ENCODE measurements at regions not wholly inside any gene's neighbourhood (a gene's known extent, or its start where the extent isn't known, plus 50 kb on each side); places are given as distances from the start of the nearest gene placed in this dataset.

DNA sequence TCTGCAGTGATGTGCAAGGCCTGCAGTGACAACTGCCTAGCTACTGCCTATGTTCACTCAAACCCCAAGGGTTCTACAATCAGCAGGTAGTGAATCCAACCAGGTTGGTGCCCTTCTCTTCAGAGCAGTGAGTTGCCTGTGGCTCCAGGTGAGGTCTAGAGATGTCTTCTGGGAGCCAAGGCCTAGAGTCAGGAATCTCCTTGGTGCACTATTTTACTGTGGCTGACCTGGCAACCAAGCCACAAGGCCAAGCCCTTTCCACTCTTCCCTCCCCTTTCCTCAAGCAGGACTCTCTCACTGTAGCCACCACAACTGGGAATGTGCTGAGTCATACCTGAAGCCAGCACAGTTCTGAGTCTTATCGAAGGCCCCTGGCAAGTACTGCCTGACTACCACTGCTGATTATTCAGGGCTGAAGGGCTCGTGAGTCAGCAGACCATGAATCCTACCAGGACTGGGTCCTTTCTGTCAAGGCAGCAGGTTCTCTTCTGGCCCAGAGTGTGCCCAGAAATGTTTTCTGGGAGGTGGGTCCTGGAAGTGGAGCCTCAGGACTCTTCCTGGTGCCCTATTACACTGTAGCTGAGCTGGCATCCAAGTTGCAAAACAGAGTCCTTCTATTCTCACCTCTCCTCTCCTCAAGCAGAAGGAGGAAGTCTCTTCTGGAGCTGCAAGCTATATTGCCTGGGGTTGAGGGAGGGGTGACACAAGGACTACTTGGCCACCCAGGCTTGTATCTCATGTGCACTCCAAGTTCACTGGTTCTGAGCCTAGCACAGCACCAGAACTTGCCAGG lies 111.6 kb downstream of the BTC start:
- WGBS, 2 donors, result 46 to 74% methylated on average over 2 of the region's 2 CpGs
- intact Hi-C loops (cut with DNase I; ENCODE audit: low total_unique reads), result no loop called here
- DNase-seq (ENCODE audit: low spot score in 2 of 2), result no peak
- no peak overlapping the region for H3K4me3 ChIP-seq (ENCODE audit: low read depth, poor library complexity, severe bottlenecking)
- TF ChIP-seq POLR2A (IDR thresholded peaks at IDR 0.05) (no peak), CTCF (IDR thresholded peaks at IDR 0.05) (no peak)

- WGBS, 2 donors, result 20 to 29% methylated on average over 4 of the region's 4 CpGs
- no peak overlapping the region for H3K4me3 ChIP-seq (ENCODE audit: low read depth, poor library complexity, severe bottlenecking)
- no peak for DNase-seq (ENCODE audit: low spot score in 2 of 2)
- no peak for TF ChIP-seq CTCF (IDR thresholded peaks at IDR 0.05)
- no peak for TF ChIP-seq POLR2A (IDR thresholded peaks at IDR 0.05)
- intact Hi-C loops (cut with DNase I; ENCODE audit: low total_unique reads), result no loop called here
Observed at GRCh38 chr4:74692972-74693371, 101.4 kb downstream of the BTC start.

All from lower leg skin (tissue), 4 donors.